K562 (cell line): ENCODE measurements at regions not wholly inside any gene's neighbourhood (a gene's known extent, or its start where the extent isn't known, plus 50 kb on each side); places are given as distances from the start of the nearest gene placed in this dataset.

Source experiments
- ATAC-seq: fragments of 200-7000 bp; cut with Tn5 transposase; 3 replicates; pipeline ENCODE4 v1.9.1; 2020; ENCODE audit warnings: moderate library complexity
- BruUV-seq: library from RNA; stranded (reverse); fragments of 400-500 nt; replicated peaks from 2 replicates; lab custom pipeline; 2021; lab: Mats Ljungman, UMichigan
- CTCF ChIA-PET: fragments of 300-600 bp; formaldehyde crosslinking; extraction: SDS; loops from one replicate; lab custom pipeline; 2021; ENCODE audit warnings: low intra/inter-chr PET ratio; lab: Yijun Ruan, JAX
- POLR2A ChIA-PET: fragments of 300-600, 350-650 bp; sonication (Branson Sonifier 250); formaldehyde crosslinking; extraction: SDS; loops from one replicate; lab custom pipeline; 2021; ENCODE audit warnings: antibody characterized with exemption, inconsistent platforms; lab: Yijun Ruan, JAX
- DNase-seq, 4 experiments: peaks; one replicate each; pipeline versions ENCODE4 v3.0.0 to v3.0.0-alpha.2; 2011 to 2018; ENCODE audit warnings: low spot score in 3 of 4, mixed read lengths in 3 of 4; ENCODE audit errors: extremely low read depth in 1 of 4
- FAIRE-seq: peaks from 2 replicates; lab custom pipeline; 2011; peaks lifted over from hg19 to GRCh38; lab: Jason Lieb, UNC
- H2AFZ ChIP-seq: 2 replicates; pipeline ENCODE4 v1.6.0; 2011; ENCODE audit warnings: low read depth, low read length, control low read depth, inconsistent platforms
- H3K27ac ChIP-seq: fragments of 200-600 bp; 3 replicates; pipeline ENCODE4 v1.8.0; 2011; ENCODE audit warnings: low read depth, mild to moderate bottlenecking, control low read depth, inconsistent platforms, low read length, moderate library complexity, mixed read lengths; ENCODE audit errors: extremely low read depth
- H3K27me3 ChIP-seq, 2 experiments: fragments of 300-600 bp in 1 of 2; 2 replicates in 1 of 2; 3 replicates in 1 of 2; pipeline versions ENCODE4 v1.6.0 to v1.8.0; 2011; ENCODE audit warnings: inconsistent platforms in 2 of 2, low read length in 2 of 2, mild to moderate bottlenecking in 1 of 2, mixed read lengths in 1 of 2, moderate library complexity in 1 of 2; ENCODE audit not compliant: control insufficient read depth in 2 of 2, insufficient read depth in 2 of 2
- H3K36me3 ChIP-seq: fragments of 300-600 bp; 3 replicates; pipeline ENCODE4 v1.8.0; 2011; ENCODE audit warnings: mild to moderate bottlenecking, low read length, inconsistent platforms; ENCODE audit not compliant: control insufficient read depth, insufficient read depth
- H3K4me1 ChIP-seq, 2 experiments: fragments of 200-600 bp in 1 of 2; replicated peaks in 1 of 2; 2 replicates in 1 of 2; 3 replicates in 1 of 2; pipeline versions ENCODE4 v1.5.1 to v1.8.0; 2011; ENCODE audit warnings: inconsistent platforms in 2 of 2, low read length in 2 of 2, mild to moderate bottlenecking in 1 of 2, mixed read lengths in 1 of 2, moderate library complexity in 1 of 2; ENCODE audit not compliant: control insufficient read depth in 2 of 2, insufficient read depth in 2 of 2
- H3K4me2 ChIP-seq: 2 replicates; pipeline ENCODE4 v1.6.1; 2011; ENCODE audit warnings: low read length, control low read depth, inconsistent platforms, mixed read lengths; ENCODE audit not compliant: insufficient read depth
- H3K4me3 ChIP-seq: fragments of 200-600 bp; sonication (generic), shearing (Covaris generic); 2 replicates; pipeline ENCODE4 v1.5.1; 2016; ENCODE audit warnings: control low read depth, inconsistent platforms
- H3K79me2 ChIP-seq: fragments of 200-600 bp; 3 replicates; pipeline ENCODE4 v1.8.0; 2011; ENCODE audit warnings: low read length, inconsistent platforms; ENCODE audit not compliant: control insufficient read depth, insufficient read depth
- H3K9ac ChIP-seq, 2 experiments: 2 replicates each; pipeline versions ENCODE4 v1.6.0 to v1.6.1; 2011; ENCODE audit warnings: low read depth in 2 of 2, low read length in 2 of 2, control low read depth in 1 of 2, inconsistent platforms in 1 of 2, mild to moderate bottlenecking in 1 of 2, mixed read lengths in 1 of 2; ENCODE audit not compliant: insufficient read depth in 1 of 2
- H3K9me1 ChIP-seq: one replicate; pipeline ENCODE4 v1.6.0; 2011; ENCODE audit warnings: inconsistent platforms, mild to moderate bottlenecking, low read length, moderate library complexity; ENCODE audit not compliant: control insufficient read depth, insufficient read depth
- H3K9me3 ChIP-seq: replicated peaks from 2 replicates; pipeline ENCODE4 v1.5.1; 2011; ENCODE audit warnings: low read depth, low read length, inconsistent platforms; ENCODE audit not compliant: control insufficient read depth, insufficient read depth
- H4K20me1 ChIP-seq: replicated peaks from 2 replicates; pipeline ENCODE4 v1.6.1; 2011; ENCODE audit warnings: low read length, inconsistent platforms, mixed read lengths; ENCODE audit not compliant: control insufficient read depth, insufficient read depth
- BACH1 ChIP-seq: fragments of 200-800 bp; sonication (Bioruptor generic); IDR thresholded peaks from 2 replicates; pipeline ENCODE4 v1.6.1; 2016; ENCODE audit warnings: missing genetic modification characterization, missing compliant biosample characterization
- HDAC6 ChIP-seq: IDR thresholded peaks from 2 replicates; pipeline ENCODE4 v1.6.1; 2012; ENCODE audit warnings: low read depth, mild to moderate bottlenecking, control low read depth, inconsistent platforms, low read length, moderate library complexity
- HMG20A ChIP-seq: fragments of 450-650 bp; formaldehyde crosslinking; conservative IDR thresholded peaks from 2 replicates; pipeline ENCODE4 v1.4.0; 2020; ENCODE audit warnings: mild to moderate bottlenecking, mixed read lengths
- HOXB6 ChIP-seq: fragments of 250-450 bp; sonication (Bioruptor Pico); IDR thresholded peaks from 2 replicates; pipeline ENCODE4 v1.5.1; 2022; ENCODE audit warnings: mild to moderate bottlenecking, borderline replicate concordance
- PPARD ChIP-seq: fragments of 250-450 bp; sonication (Bioruptor Pico); IDR thresholded peaks from 2 replicates; pipeline ENCODE4 v1.8.0; 2022; ENCODE audit warnings: inconsistent platforms, mild to moderate bottlenecking, moderate library complexity
- SMARCC2 ChIP-seq: fragments of 450-650 bp; IDR thresholded peaks from 2 replicates; pipeline ENCODE4 v1.6.1; 2017; ENCODE audit warnings: antibody characterized with exemption, moderate library complexity, mild to moderate bottlenecking, low read depth
- SOX6 ChIP-seq: fragments of 450-650 bp; IDR thresholded peaks from 2 replicates; pipeline ENCODE4 v1.6.1; 2014; ENCODE audit warnings: mild to moderate bottlenecking
- TRIM28 ChIP-seq: fragments of 450-650 bp; IDR thresholded peaks from 2 replicates; pipeline ENCODE4 v1.6.1; 2017
- ZBTB17 ChIP-seq: fragments of 450-650 bp; formaldehyde crosslinking; IDR thresholded peaks from 2 replicates; pipeline ENCODE4 v1.4.0; 2020; ENCODE audit warnings: mild to moderate bottlenecking
- ZNF133 ChIP-seq: fragments of 250-450 bp; sonication (Bioruptor Pico); IDR thresholded peaks from 2 replicates; pipeline ENCODE4 v1.4.0; 2020; ENCODE audit warnings: mild to moderate bottlenecking
- ZNF263 ChIP-seq: sonication (generic); formaldehyde crosslinking; IDR thresholded peaks from 2 replicates; pipeline ENCODE4 v1.8.0; 2022; ENCODE audit warnings: mild to moderate bottlenecking, missing genetic modification reagents, borderline replicate concordance
- WGBS: fragments of 100-300 bp; shearing (Covaris generic); methylation state at CpG from one replicate; pipeline ENCODE4 v1.1.6; 2016; ENCODE audit warnings: low coverage, mixed read lengths; ENCODE audit not compliant: insufficient coverage; ENCODE audit errors: missing lambda C conversion rate; 5-methylcytosine and 5-hydroxymethylcytosine counted together
- in situ Hi-C: fragments of 300-500 bp; cut with MboI; formaldehyde crosslinking; loops from 4 replicates; pipeline ENCODE4 v1.15.0; 2018; ENCODE audit warnings: inconsistent platforms, mixed read lengths
- intact Hi-C: fragments of 100-400 bp; cut with micrococcal nuclease; formaldehyde crosslinking; loops from 2 replicates; pipeline ENCODE4 v1.14.2; 2022
- TF ChIP-seq, protein P1 (sequence below): fragments of 450-650 bp; conservative IDR thresholded peaks from 2 replicates; pipeline ENCODE4 v1.6.1; 2016; ENCODE audit warnings: missing genetic modification characterization, low read depth, mild to moderate bottlenecking, control low read depth, missing compliant biosample characterization
- TF ChIP-seq, protein P2 (sequence below): fragments of 450-650 bp; IDR thresholded peaks from 2 replicates; pipeline ENCODE4 v1.6.1; 2018; ENCODE audit warnings: mild to moderate bottlenecking, low read depth; ENCODE audit not compliant: partially characterized antibody

DNA sequence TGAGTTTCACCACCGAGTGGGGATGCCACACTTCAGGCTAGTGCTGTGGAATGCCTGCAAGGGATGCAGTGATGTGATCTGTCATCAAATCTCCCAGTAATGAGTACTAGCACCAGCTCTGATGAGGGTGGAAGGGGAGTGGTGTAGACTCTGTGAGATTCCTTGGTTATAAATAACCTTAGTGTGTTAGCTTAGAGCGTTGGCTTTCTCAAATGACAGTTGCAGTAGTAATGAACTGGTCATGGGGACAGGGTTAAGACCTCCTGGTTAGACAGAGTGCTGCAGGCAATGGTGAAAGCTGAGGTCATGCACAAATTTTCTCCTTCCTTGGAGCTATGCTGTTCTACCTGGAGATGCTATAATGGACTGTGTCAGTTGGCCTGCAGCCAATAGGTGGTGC, 1063.4 kb upstream of the CRIM1 start:
- no peaks in the 10 kb centered on the region; the same call in 1 of the 2 replicates for H3K9me3 ChIP-seq
- H3K4me3 ChIP-seq = no peak overlapping the region
- 4% methylated on average over 2 of the region's 2 CpGs for WGBS
- H4K20me1 ChIP-seq = no peaks in the 10 kb centered on the region
- H3K4me1 ChIP-seq = no peaks in the 10 kb centered on the region
- no peaks in the 10 kb centered on the region for H3K9me1 ChIP-seq
- no peaks in the 10 kb centered on the region for H3K79me2 ChIP-seq
- no peak overlapping the region for H3K9ac ChIP-seq
- H3K36me3 ChIP-seq = no peaks in the 10 kb centered on the region
- in situ Hi-C loops = no loop called here
- FAIRE-seq (no peak), DNase-seq (no peak)
- TF ChIP-seq ZNF263 (CRISPR knock-in tag) = no peak
- TF ChIP-seq, protein P1, sequence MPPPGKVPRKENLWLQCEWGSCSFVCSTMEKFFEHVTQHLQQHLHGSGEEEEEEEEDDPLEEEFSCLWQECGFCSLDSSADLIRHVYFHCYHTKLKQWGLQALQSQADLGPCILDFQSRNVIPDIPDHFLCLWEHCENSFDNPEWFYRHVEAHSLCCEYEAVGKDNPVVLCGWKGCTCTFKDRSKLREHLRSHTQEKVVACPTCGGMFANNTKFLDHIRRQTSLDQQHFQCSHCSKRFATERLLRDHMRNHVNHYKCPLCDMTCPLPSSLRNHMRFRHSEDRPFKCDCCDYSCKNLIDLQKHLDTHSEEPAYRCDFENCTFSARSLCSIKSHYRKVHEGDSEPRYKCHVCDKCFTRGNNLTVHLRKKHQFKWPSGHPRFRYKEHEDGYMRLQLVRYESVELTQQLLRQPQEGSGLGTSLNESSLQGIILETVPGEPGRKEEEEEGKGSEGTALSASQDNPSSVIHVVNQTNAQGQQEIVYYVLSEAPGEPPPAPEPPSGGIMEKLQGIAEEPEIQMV (tag) = no peak
- TF ChIP-seq HDAC6 = no peak
- no peak for TF ChIP-seq PPARD (CRISPR knock-in tag)
- no peak for TF ChIP-seq BACH1 (tag)
- TF ChIP-seq SOX6 = no peak
- no peak for TF ChIP-seq ZNF133
- TF ChIP-seq, protein P2, sequence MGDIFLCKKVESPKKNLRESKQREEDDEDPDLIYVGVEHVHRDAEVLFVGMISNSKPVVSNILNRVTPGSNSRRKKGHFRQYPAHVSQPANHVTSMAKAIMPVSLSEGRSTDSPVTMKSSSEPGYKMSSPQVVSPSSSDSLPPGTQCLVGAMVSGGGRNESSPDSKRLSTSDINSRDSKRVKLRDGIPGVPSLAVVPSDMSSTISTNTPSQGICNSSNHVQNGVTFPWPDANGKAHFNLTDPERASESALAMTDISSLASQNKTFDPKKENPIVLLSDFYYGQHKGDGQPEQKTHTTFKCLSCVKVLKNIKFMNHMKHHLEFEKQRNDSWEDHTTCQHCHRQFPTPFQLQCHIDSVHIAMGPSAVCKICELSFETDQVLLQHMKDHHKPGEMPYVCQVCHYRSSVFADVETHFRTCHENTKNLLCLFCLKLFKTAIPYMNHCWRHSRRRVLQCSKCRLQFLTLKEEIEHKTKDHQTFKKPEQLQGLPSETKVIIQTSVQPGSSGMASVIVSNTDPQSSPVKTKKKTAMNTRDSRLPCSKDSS = no peak
- no peak for TF ChIP-seq TRIM28
- no peak for TF ChIP-seq ZBTB17
- no peak for TF ChIP-seq HMG20A (CRISPR knock-in tag)
- no peak for TF ChIP-seq SMARCC2
- TF ChIP-seq HOXB6 (CRISPR knock-in tag) = no peak
- TF ChIP-seq, all 486 proteins: peak for 0
- Histone ChIP-seq H3K4me2 (no peak overlapping the region), H3K27ac (no peak overlapping the region), H2AFZ (no peak overlapping the region), H3K27me3 (no peaks in the 10 kb centered on the region)
- ChIA-PET CTCF (interaction anchor here (0.6 kb wide), 1 partner anchor 242 kb away, joined by 3 read pairs; no protein-coding TSS in a partner anchor), POLR2A (no interaction called here)
- BruUV-seq = no TSS peak
- no peak for ATAC-seq
- intact Hi-C loops = no loop called here
